ENCODE measurements at regions not wholly inside any gene's neighbourhood (a gene's known extent, or its start where the extent isn't known, plus 50 kb on each side); places are given as distances from the start of the nearest gene placed in this dataset.

DNA sequence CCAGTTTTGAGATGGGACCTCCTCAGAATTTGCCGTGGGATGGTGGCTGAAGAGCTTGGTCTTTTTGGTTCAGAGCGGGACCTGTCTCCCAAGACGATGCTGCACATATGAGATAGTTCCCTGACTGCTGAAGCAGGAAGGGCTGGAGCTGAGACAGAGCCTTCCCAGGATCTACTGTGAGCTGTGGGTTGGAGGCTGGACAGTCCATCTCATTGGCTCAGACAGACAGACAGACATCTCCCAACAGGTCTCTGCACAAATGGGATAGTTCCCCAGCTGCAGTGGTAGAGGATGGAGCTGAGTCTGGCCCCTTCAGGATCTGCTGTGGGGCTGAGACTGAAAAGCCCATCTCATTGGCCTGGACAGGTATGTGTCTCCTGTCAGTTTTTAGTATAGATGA is 1145.6 kb upstream of the CADM2 start:
- TF ChIP-seq, protein P1, sequence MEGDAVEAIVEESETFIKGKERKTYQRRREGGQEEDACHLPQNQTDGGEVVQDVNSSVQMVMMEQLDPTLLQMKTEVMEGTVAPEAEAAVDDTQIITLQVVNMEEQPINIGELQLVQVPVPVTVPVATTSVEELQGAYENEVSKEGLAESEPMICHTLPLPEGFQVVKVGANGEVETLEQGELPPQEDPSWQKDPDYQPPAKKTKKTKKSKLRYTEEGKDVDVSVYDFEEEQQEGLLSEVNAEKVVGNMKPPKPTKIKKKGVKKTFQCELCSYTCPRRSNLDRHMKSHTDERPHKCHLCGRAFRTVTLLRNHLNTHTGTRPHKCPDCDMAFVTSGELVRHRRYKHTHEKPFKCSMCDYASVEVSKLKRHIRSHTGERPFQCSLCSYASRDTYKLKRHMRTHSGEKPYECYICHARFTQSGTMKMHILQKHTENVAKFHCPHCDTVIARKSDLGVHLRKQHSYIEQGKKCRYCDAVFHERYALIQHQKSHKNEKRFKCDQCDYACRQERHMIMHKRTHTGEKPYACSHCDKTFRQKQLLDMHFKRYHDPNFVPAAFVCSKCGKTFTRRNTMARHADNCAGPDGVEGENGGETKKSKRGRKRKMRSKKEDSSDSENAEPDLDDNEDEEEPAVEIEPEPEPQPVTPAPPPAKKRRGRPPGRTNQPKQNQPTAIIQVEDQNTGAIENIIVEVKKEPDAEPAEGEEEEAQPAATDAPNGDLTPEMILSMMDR (conservative IDR thresholded peaks at IDR 0.05; ENCODE audit: low read length) = no peak
- no peak for TF ChIP-seq EZH2phosphoT487 (IDR thresholded peaks at IDR 0.05; ENCODE audit: borderline replicate concordance, low read depth, low read length)

All from OCI-LY7 (cell line).